ENCODE measurements at regions not wholly inside any gene's neighbourhood (a gene's known extent, or its start where the extent isn't known, plus 50 kb on each side); places are given as distances from the start of the nearest gene placed in this dataset.

DNA sequence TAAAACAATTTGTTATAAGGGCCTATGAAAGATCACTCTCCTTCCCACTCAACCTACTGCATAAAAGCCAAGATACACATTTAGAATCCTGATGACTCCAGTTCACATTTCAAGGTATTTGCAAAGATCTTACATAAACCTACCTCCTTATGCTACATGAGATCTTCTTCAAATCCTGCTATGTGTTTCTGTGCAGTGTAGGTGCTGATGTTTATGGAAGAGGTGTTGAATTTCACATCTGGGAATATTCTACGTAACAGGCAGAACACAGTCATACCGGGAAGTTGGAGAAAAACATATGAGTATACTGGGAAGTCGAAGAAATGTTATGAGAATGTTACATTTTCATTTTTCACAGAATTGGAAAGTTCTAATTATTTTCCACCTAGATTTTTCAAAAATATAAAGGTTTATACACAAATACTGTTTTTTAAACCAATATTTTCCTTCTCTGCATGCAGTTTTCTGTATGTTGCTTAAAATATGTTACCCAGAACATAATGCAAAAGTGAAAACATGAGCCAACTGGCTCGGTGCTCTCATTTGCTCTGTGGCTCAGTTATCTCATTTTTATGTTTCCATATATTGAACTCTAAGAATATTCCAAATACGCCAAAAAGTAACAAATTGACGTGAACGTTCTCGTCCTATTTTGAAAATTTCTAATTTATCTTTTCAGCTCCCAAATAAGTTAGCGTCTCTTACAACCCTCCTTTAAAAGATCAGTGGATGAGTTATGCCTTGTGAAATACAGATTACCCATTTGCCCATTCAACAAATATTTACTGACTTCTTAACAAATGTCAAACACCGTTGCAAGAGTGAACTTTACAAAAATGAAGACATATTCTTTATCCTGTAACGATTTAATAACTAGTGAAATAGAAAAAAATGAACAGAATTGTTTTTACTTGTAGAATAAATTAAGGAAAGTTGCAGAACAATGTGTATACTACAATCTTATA is 899.3 kb downstream of the STIM2 start:
- Histone ChIP-seq H3K27me3 (replicated peaks; ENCODE audit: control insufficient read depth, insufficient read depth, low read length) (no peaks in the 10 kb centered on the region), H3K36me3 (ENCODE audit: control insufficient read depth, insufficient read depth, low read length, severe bottlenecking) (no peaks in the 10 kb centered on the region), H3K4me3 (ENCODE audit: low read length) (no peak overlapping the region), H3K9me3 (ENCODE audit: control insufficient read depth, low read length) (no peaks in the 10 kb centered on the region), H3K4me1 (ENCODE audit: control insufficient read depth, insufficient read depth, low read length) (no peaks in the 10 kb centered on the region), H3K9ac (ENCODE audit: low read length) (no peak overlapping the region)
- peak; percentile 1 for DNase-seq (ENCODE audit: low read depth)

DNA sequence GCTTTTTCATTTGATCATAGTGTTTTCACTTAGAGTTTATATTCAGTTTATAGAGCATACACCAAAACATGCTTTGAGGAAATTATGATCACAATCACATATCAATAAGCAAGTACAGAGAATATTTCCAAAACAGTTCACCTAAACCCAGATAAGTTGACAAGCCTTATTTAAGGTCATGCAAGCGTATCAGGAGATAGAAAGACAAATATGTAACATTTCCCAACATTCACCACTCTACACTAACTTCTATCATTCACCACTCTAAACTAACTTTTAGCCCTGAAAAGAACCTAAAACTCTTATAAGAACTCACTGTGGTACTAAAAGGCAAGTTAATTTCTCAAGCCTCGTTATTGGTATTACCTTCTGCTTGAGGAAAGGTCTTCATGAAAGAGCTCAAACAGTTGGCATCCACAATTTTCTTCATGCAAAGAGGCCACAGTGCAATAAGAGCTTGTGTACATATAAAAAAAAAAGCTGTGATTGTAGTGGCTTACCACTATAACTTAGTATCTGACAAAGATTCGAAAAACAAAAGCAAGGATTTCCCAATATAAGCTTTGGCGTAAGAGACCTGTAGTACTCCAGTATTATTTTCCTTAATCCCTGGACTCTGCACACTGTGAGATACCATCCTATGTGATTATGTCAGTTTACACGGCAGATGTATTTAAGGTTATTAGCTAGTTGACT is 903.3 kb downstream of the STIM2 start:
- Histone ChIP-seq H3K4me1 (ENCODE audit: control insufficient read depth, insufficient read depth, low read length) (no peaks in the 10 kb centered on the region), H3K9ac (ENCODE audit: low read length) (no peak overlapping the region), H3K27me3 (replicated peaks; ENCODE audit: control insufficient read depth, insufficient read depth, low read length) (no peaks in the 10 kb centered on the region), H3K36me3 (ENCODE audit: control insufficient read depth, insufficient read depth, low read length, severe bottlenecking) (no peaks in the 10 kb centered on the region), H3K9me3 (ENCODE audit: control insufficient read depth, low read length) (no peaks in the 10 kb centered on the region), H3K4me3 (ENCODE audit: low read length) (no peak overlapping the region)
- no peak for DNase-seq (ENCODE audit: low read depth)

DNA sequence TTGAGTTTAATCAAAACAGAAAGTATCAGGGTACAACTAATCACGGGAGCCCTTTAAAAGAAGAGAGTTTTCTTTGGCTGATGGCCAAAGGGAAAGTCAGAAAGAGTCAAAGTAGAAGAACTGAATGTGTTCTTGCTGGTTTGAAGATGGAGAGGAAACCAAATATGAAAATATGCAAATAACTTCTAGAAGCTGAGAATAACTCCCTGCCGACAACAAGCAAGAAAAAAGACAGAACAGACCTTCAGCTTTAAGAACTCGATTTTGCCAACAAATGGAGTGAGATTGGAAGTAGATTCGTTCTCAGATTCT is 903.8 kb downstream of the STIM2 start:
- Histone ChIP-seq H3K27me3 (replicated peaks; ENCODE audit: control insufficient read depth, insufficient read depth, low read length) (no peaks in the 10 kb centered on the region), H3K4me3 (ENCODE audit: low read length) (no peak overlapping the region), H3K9ac (ENCODE audit: low read length) (no peak overlapping the region), H3K36me3 (ENCODE audit: control insufficient read depth, insufficient read depth, low read length, severe bottlenecking) (no peaks in the 10 kb centered on the region), H3K4me1 (ENCODE audit: control insufficient read depth, insufficient read depth, low read length) (no peaks in the 10 kb centered on the region), H3K9me3 (ENCODE audit: control insufficient read depth, low read length) (no peaks in the 10 kb centered on the region)
- DNase-seq (ENCODE audit: low read depth): peak; percentile 0

GRCh38 chr4:27770895-27771294 is 910.3 kb downstream of the STIM2 start:
- no peaks in the 10 kb centered on the region for H3K27me3 ChIP-seq (replicated peaks; ENCODE audit: control insufficient read depth, insufficient read depth, low read length)
- H3K4me3 ChIP-seq (ENCODE audit: low read length): no peak overlapping the region
- no peak overlapping the region for H3K9ac ChIP-seq (ENCODE audit: low read length)
- H3K36me3 ChIP-seq (ENCODE audit: control insufficient read depth, insufficient read depth, low read length, severe bottlenecking): no peaks in the 10 kb centered on the region
- no peaks in the 10 kb centered on the region for H3K4me1 ChIP-seq (ENCODE audit: control insufficient read depth, insufficient read depth, low read length)
- H3K9me3 ChIP-seq (ENCODE audit: control insufficient read depth, low read length): no peaks in the 10 kb centered on the region
- DNase-seq (ENCODE audit: low read depth): no peak

DNA sequence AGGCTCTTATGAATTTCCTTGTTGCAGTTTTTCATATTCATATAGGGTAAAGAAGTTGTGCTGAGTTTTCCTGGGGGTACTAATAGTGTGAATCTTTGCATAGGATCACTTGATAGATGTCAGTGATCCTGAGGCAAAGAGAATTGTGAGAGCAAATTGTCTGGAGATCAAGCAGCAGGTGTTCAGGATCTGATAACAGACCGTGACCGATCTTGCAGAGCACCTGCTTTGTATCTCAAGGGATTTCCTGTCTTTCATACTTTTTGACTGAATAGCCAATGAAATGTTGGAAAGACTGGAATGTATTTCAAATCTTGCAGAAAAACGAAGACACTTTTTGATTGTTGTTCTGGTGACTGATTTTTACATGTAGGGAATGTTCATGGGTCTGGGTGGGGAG is 914.5 kb downstream of the STIM2 start:
- Histone ChIP-seq H3K9me3 (ENCODE audit: control insufficient read depth, low read length) (peaks cover 10% of the 10 kb centered on the region), H3K4me1 (ENCODE audit: control insufficient read depth, insufficient read depth, low read length) (no peaks in the 10 kb centered on the region), H3K27me3 (replicated peaks; ENCODE audit: control insufficient read depth, insufficient read depth, low read length) (no peaks in the 10 kb centered on the region), H3K36me3 (ENCODE audit: control insufficient read depth, insufficient read depth, low read length, severe bottlenecking) (no peaks in the 10 kb centered on the region), H3K4me3 (ENCODE audit: low read length) (no peak overlapping the region), H3K9ac (ENCODE audit: low read length) (no peak overlapping the region)
- no peak for DNase-seq (ENCODE audit: low read depth)

DNA sequence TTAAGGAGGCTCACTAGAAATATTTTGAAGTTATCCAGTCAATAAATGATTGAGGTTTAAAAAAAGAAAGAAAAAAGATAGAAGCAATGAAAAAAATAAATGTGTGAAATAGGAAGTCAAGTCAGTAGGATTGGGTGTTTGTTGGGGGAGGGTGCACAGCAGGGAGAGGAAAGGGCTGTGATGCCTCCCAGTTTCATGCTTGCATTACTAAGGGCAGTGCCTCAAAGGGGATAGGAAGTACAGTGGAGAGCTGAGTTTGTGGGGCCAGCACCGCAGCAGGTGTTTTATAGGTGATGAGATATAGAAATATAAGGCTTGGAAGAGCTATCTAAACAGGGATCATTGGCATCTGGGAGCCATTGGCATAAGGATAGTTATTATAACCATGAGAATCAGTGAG is 919.2 kb downstream of the STIM2 start:
- no peaks in the 10 kb centered on the region for H3K36me3 ChIP-seq (ENCODE audit: control insufficient read depth, insufficient read depth, low read length, severe bottlenecking)
- H3K4me3 ChIP-seq (ENCODE audit: low read length): no peak overlapping the region
- no peaks in the 10 kb centered on the region for H3K27me3 ChIP-seq (replicated peaks; ENCODE audit: control insufficient read depth, insufficient read depth, low read length)
- H3K4me1 ChIP-seq (ENCODE audit: control insufficient read depth, insufficient read depth, low read length): no peaks in the 10 kb centered on the region
- no peak overlapping the region for H3K9ac ChIP-seq (ENCODE audit: low read length)
- no peak for DNase-seq (ENCODE audit: low read depth)
- peaks cover 10% of the 10 kb centered on the region for H3K9me3 ChIP-seq (ENCODE audit: control insufficient read depth, low read length)

DNA sequence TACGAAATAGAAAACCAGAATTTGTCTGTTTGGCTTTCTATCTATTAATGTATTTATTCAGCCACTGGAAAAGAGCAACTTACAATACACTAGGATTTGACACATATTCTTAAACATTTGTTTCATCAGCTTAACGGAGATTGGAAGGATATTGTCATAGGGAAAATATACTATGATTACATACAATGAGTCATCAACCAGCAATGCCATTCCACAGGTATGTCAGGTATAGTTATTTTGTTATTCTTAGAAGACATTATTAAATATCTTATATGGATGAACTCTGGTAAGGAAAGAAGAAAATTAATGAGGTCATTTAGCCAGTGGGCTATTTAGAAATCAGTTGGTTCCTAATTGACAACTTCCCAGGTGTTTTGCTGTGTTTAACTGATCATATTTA is 926.6 kb downstream of the STIM2 start:
- no peaks in the 10 kb centered on the region for H3K36me3 ChIP-seq (ENCODE audit: control insufficient read depth, insufficient read depth, low read length, severe bottlenecking)
- peaks cover 3% of the 10 kb centered on the region for H3K4me1 ChIP-seq (ENCODE audit: control insufficient read depth, insufficient read depth, low read length)
- H3K27me3 ChIP-seq (replicated peaks; ENCODE audit: control insufficient read depth, insufficient read depth, low read length): no peaks in the 10 kb centered on the region
- no peak overlapping the region for H3K4me3 ChIP-seq (ENCODE audit: low read length)
- H3K9me3 ChIP-seq (ENCODE audit: control insufficient read depth, low read length): no peaks in the 10 kb centered on the region
- no peak for DNase-seq (ENCODE audit: low read depth)
- H3K9ac ChIP-seq (ENCODE audit: low read length): no peak overlapping the region

- no peaks in the 10 kb centered on the region for H3K36me3 ChIP-seq (ENCODE audit: control insufficient read depth, insufficient read depth, low read length, severe bottlenecking)
- no peak overlapping the region for H3K9ac ChIP-seq (ENCODE audit: low read length)
- peak; percentile 55 for DNase-seq (ENCODE audit: low read depth)
- peaks cover 3% of the 10 kb centered on the region for H3K4me1 ChIP-seq (ENCODE audit: control insufficient read depth, insufficient read depth, low read length)
- H3K4me3 ChIP-seq (ENCODE audit: low read length): no peak overlapping the region
- H3K27me3 ChIP-seq (replicated peaks; ENCODE audit: control insufficient read depth, insufficient read depth, low read length): no peaks in the 10 kb centered on the region
- H3K9me3 ChIP-seq (ENCODE audit: control insufficient read depth, low read length): no peaks in the 10 kb centered on the region
Observed at GRCh38 chr4:27789773-27790172, 929.1 kb downstream of the STIM2 start.

DNA sequence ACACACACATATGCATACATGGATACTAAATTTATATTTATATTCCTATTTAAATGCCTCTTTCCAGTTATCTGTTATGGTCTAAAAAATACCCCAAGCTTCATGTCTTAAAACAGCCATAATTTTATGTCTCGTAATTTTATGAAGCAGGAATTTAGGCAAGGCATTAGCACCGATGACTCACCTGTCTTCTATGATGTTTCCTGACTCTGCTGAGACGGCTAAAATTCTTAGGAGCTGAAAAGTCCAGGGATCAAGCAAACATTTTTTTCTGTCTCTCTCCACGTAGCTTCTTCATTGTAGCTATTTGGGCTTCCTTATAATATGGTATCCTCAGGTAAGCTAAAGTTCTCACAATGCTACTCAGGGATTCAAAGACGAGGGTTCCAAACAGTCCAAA is 930.3 kb downstream of the STIM2 start:
- no peak overlapping the region for H3K4me3 ChIP-seq (ENCODE audit: low read length)
- H3K36me3 ChIP-seq (ENCODE audit: control insufficient read depth, insufficient read depth, low read length, severe bottlenecking): no peaks in the 10 kb centered on the region
- DNase-seq (ENCODE audit: low read depth): peak; percentile 30
- no peak overlapping the region for H3K9ac ChIP-seq (ENCODE audit: low read length)
- H3K9me3 ChIP-seq (ENCODE audit: control insufficient read depth, low read length): no peaks in the 10 kb centered on the region
- H3K4me1 ChIP-seq (ENCODE audit: control insufficient read depth, insufficient read depth, low read length): peaks cover 3% of the 10 kb centered on the region
- H3K27me3 ChIP-seq (replicated peaks; ENCODE audit: control insufficient read depth, insufficient read depth, low read length): no peaks in the 10 kb centered on the region

DNA sequence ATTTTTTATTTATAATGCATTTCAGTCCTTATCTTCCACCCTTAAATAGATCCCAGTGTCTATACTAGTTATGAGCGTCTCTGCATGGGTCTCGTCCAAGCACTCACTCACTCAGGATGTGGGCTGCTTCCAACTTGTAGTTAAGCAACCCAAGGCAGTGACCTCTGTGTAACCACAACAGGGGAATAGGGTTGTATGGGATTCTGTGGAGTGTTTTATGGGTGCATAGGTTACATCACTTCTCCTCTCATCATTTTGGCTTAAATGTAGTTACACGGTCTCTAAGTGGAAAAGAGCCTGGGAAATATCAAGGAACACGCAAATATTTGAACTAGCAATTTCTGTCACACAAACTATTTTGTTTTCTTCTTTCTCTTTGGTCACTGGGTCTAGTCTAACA is 931.0 kb downstream of the STIM2 start:
- Histone ChIP-seq H3K9me3 (ENCODE audit: control insufficient read depth, low read length) (no peaks in the 10 kb centered on the region), H3K36me3 (ENCODE audit: control insufficient read depth, insufficient read depth, low read length, severe bottlenecking) (no peaks in the 10 kb centered on the region), H3K4me1 (ENCODE audit: control insufficient read depth, insufficient read depth, low read length) (peaks cover 3% of the 10 kb centered on the region), H3K9ac (ENCODE audit: low read length) (no peak overlapping the region), H3K4me3 (ENCODE audit: low read length) (no peak overlapping the region), H3K27me3 (replicated peaks; ENCODE audit: control insufficient read depth, insufficient read depth, low read length) (no peaks in the 10 kb centered on the region)
- DNase-seq (ENCODE audit: low read depth): no peak

DNA sequence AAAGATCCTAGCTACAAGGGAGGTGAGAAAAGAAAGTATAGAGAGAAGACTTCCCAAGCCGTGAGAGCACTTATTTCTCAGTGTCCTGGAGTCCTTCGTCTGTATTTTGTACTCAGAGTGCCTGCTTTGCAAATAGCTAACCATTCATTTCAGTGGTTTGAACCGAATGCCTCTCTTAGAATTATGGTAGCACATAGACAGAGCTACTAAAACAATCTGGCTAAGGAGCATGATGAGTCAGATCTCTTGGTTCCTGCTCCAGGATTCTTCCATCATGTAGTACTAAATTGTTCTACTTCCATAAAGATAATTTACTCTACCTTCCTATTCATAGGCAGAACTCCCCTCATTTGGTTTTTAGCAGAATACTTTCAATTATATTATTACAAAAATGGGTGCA is 946.6 kb downstream of the STIM2 start:
- no peaks in the 10 kb centered on the region for H3K9me3 ChIP-seq (ENCODE audit: control insufficient read depth, low read length)
- DNase-seq (ENCODE audit: low read depth): peak; percentile 8

More for the DNA sequence above, 946.6 kb downstream of the STIM2 start:
- Histone ChIP-seq H3K4me1 (ENCODE audit: control insufficient read depth, insufficient read depth, low read length) (no peaks in the 10 kb centered on the region), H3K27me3 (replicated peaks; ENCODE audit: control insufficient read depth, insufficient read depth, low read length) (no peaks in the 10 kb centered on the region), H3K4me3 (ENCODE audit: low read length) (no peak overlapping the region), H3K36me3 (ENCODE audit: control insufficient read depth, insufficient read depth, low read length, severe bottlenecking) (no peaks in the 10 kb centered on the region), H3K9ac (ENCODE audit: low read length) (no peak overlapping the region)

Data from adipocyte (in vitro differentiated cells).